ENCODE measurements at regions not wholly inside any gene's neighbourhood (a gene's known extent, or its start where the extent isn't known, plus 50 kb on each side); places are given as distances from the start of the nearest gene placed in this dataset.
"Not testable (repeated sequence)": the region's sequence is repeated elsewhere in the genome, so short reads cannot be mapped to it uniquely, and the experiment has no call there.

GRCh38 chr4:117135634-117136354, 50.4 kb upstream of the TRAM1L1 start:
- DNase-seq = no peak

- no peak for DNase-seq
These were observed 51.8 kb upstream of the TRAM1L1 start for GRCh38 chr4:117137145-117137544.

- DNase-seq = not testable (repeated sequence)
These were observed 53.4 kb upstream of the TRAM1L1 start for GRCh38 chr4:117138732-117139131.

GRCh38 chr4:117154251-117154650, 68.9 kb upstream of the TRAM1L1 start:
- DNase-seq = no peak

GRCh38 chr4:117156806-117157205, 71.4 kb upstream of the TRAM1L1 start:
- DNase-seq = no peak

GRCh38 chr4:117157360-117157759, 72.0 kb upstream of the TRAM1L1 start:
- no peak for DNase-seq

- DNase-seq = no peak
These were observed 77.6 kb upstream of the TRAM1L1 start for GRCh38 chr4:117162976-117163375.

GRCh38 chr4:117164338-117164737, 79.0 kb upstream of the TRAM1L1 start:
- DNase-seq = no peak

- DNase-seq = not testable (repeated sequence)
These were observed 90.0 kb upstream of the TRAM1L1 start for GRCh38 chr4:117175369-117175768.

GRCh38 chr4:117203231-117203630, 117.9 kb upstream of the TRAM1L1 start:
- DNase-seq = peak; percentile 38 to 53

- DNase-seq = peak in 1 of 2 experiments; percentile 35
These were observed 125.2 kb upstream of the TRAM1L1 start for GRCh38 chr4:117210551-117210950.

GRCh38 chr4:117224256-117224655, 138.9 kb upstream of the TRAM1L1 start:
- no peak for DNase-seq

- no peak for DNase-seq
These were observed 140.1 kb upstream of the TRAM1L1 start for GRCh38 chr4:117225471-117225870.

GRCh38 chr4:117227925-117228324, 142.5 kb upstream of the TRAM1L1 start:
- no peak for DNase-seq

GRCh38 chr4:117239434-117239833, 154.1 kb upstream of the TRAM1L1 start:
- DNase-seq = no peak

GRCh38 chr4:117249333-117249732, 164.0 kb upstream of the TRAM1L1 start:
- no peak for DNase-seq

GRCh38 chr4:117264072-117264471, 178.7 kb upstream of the TRAM1L1 start:
- no peak for DNase-seq

- DNase-seq = no peak
These were observed 181.9 kb upstream of the TRAM1L1 start for GRCh38 chr4:117267317-117267716.

GRCh38 chr4:117284736-117285135, 199.4 kb upstream of the TRAM1L1 start:
- no peak for DNase-seq

- DNase-seq = peak in 1 of 2 experiments; percentile 8
These were observed 208.4 kb upstream of the TRAM1L1 start for GRCh38 chr4:117293784-117294183.

- no peak for DNase-seq
These were observed 216.8 kb upstream of the TRAM1L1 start for GRCh38 chr4:117302226-117302625.

GRCh38 chr4:117311215-117311614, 225.8 kb upstream of the TRAM1L1 start:
- DNase-seq = no peak

GRCh38 chr4:117311989-117312388, 226.6 kb upstream of the TRAM1L1 start:
- DNase-seq = no peak

- no peak for DNase-seq
These were observed 239.6 kb upstream of the TRAM1L1 start for GRCh38 chr4:117324851-117325491.

- no peak for DNase-seq
These were observed 240.7 kb upstream of the TRAM1L1 start for GRCh38 chr4:117326091-117326490.

Data from NCI-H526 (cell line).